Keratinocyte (primary cell): ENCODE measurements at regions not wholly inside any gene's neighbourhood (a gene's known extent, or its start where the extent isn't known, plus 50 kb on each side); places are given as distances from the start of the nearest gene placed in this dataset.

Experiments used
- DNase-seq: peaks from one replicate; pipeline ENCODE4 v3.0.0-alpha.2; 2011; ENCODE audit warnings: low read depth, missing footprints, low spot score
- FAIRE-seq: peaks from 2 replicates; lab custom pipeline; 2011; peaks lifted over from hg19 to GRCh38; lab: Jason Lieb, UNC
- H2AFZ ChIP-seq: 2 replicates; pipeline ENCODE4 v1.6.0; 2012; ENCODE audit warnings: low read length, control low read depth, inconsistent platforms; ENCODE audit not compliant: control insufficient read depth
- H3K27ac ChIP-seq: 2 replicates; pipeline ENCODE4 v1.5.1; 2011; ENCODE audit warnings: low read length; ENCODE audit not compliant: control insufficient read depth, insufficient read depth
- H3K27me3 ChIP-seq: 3 replicates; pipeline ENCODE4 v1.6.0; 2011; ENCODE audit warnings: low read length; ENCODE audit not compliant: control insufficient read depth, insufficient read depth; ENCODE audit errors: extremely low read depth
- H3K36me3 ChIP-seq, 2 experiments: 2 replicates in 1 of 2; 3 replicates in 1 of 2; pipeline ENCODE4 v1.5.1; 2011; ENCODE audit warnings: low read length in 2 of 2, mild to moderate bottlenecking in 1 of 2; ENCODE audit not compliant: control insufficient read depth in 2 of 2, insufficient read depth in 2 of 2; ENCODE audit errors: extremely low read depth in 1 of 2
- H3K4me1 ChIP-seq: 3 replicates; pipeline ENCODE4 v1.5.1; 2011; ENCODE audit warnings: low read length; ENCODE audit not compliant: control insufficient read depth, insufficient read depth; ENCODE audit errors: extremely low read depth
- H3K4me2 ChIP-seq: 3 replicates; pipeline ENCODE4 v1.6.0; 2011; ENCODE audit warnings: low read depth, low read length; ENCODE audit not compliant: control insufficient read depth, insufficient read depth; ENCODE audit errors: extremely low read depth
- H3K4me3 ChIP-seq, 3 experiments: fragments of 200-600 bp in 1 of 3; sonication (generic) in 1 of 3; 2 replicates in 2 of 3; 3 replicates in 1 of 3; pipeline ENCODE4 v1.5.1; 2011 to 2016; ENCODE audit warnings: low read length in 3 of 3, mild to moderate bottlenecking in 3 of 3, control low read depth in 2 of 3, inconsistent platforms in 1 of 3, low read depth in 1 of 3, mixed read lengths in 1 of 3, mixed run types in 1 of 3, moderate library complexity in 1 of 3; ENCODE audit not compliant: control insufficient read depth in 2 of 3, insufficient read depth in 2 of 3; ENCODE audit errors: extremely low read depth in 1 of 3
- H3K79me2 ChIP-seq: 2 replicates; pipeline ENCODE4 v1.6.0; 2012; ENCODE audit warnings: low read length; ENCODE audit not compliant: control insufficient read depth, insufficient read depth
- H3K9ac ChIP-seq: 3 replicates; pipeline ENCODE4 v1.6.0; 2011; ENCODE audit warnings: low read length; ENCODE audit not compliant: control insufficient read depth, insufficient read depth; ENCODE audit errors: extremely low read depth
- H3K9me1 ChIP-seq: 3 replicates; pipeline ENCODE4 v1.6.0; 2011; ENCODE audit warnings: low read length; ENCODE audit not compliant: control insufficient read depth, insufficient read depth; ENCODE audit errors: extremely low read depth
- H3K9me3 ChIP-seq: 2 replicates; pipeline ENCODE4 v1.5.1; 2012; ENCODE audit warnings: low read depth, low read length; ENCODE audit not compliant: control insufficient read depth
- H4K20me1 ChIP-seq: 3 replicates; pipeline ENCODE4 v1.6.0; 2011; ENCODE audit warnings: low read length; ENCODE audit not compliant: control insufficient read depth, insufficient read depth; ENCODE audit errors: extremely low read depth
- EZH2 ChIP-seq: IDR thresholded peaks from one replicate; pipeline ENCODE4 v1.6.1; 2012; ENCODE audit warnings: inconsistent platforms, mild to moderate bottlenecking, low read length, moderate library complexity
- dilution Hi-C: fragments of 300-500 bp; cut with MboI; formaldehyde crosslinking; loops from one replicate; pipeline ENCODE4 v1.7.0; 2020; ENCODE audit warnings: low sequenced_read_pairs; ENCODE audit not compliant: extremely low pct_ligation_motif_present
- TF ChIP-seq, protein P1 (sequence below), 3 experiments: IDR thresholded peaks in 1 of 3; conservative IDR thresholded peaks in 1 of 3; optimal IDR thresholded peaks in 1 of 3; 2 replicates in 2 of 3; 3 replicates in 1 of 3; pipeline versions ENCODE3 to v1.5.1; 2011; ENCODE audit warnings: low read length in 3 of 3, mild to moderate bottlenecking in 3 of 3, moderate library complexity in 2 of 3, control low read depth in 1 of 3, inconsistent platforms in 1 of 3; ENCODE audit not compliant: insufficient read depth in 2 of 3; ENCODE audit errors: extremely low read depth in 1 of 3

- Histone ChIP-seq H3K9me3 (no peaks in the 10 kb centered on the region), H3K4me1 (peaks cover 31% of the 10 kb centered on the region), H3K79me2 (peaks cover 84% of the 10 kb centered on the region), H3K4me2 (no peak overlapping the region), H3K4me3 (no peak overlapping the region), H3K27ac (no peak overlapping the region), H3K36me3 (peaks cover 22 to 26% of the 10 kb centered on the region in 2 experiments), H3K9ac (no peak overlapping the region), H2AFZ (no peak overlapping the region), H3K27me3 (no peaks in the 10 kb centered on the region), H4K20me1 (peaks cover 28% of the 10 kb centered on the region), H3K9me1 (peaks cover 2% of the 10 kb centered on the region)
- TF ChIP-seq EZH2, result no peak
- TF ChIP-seq, protein P1, sequence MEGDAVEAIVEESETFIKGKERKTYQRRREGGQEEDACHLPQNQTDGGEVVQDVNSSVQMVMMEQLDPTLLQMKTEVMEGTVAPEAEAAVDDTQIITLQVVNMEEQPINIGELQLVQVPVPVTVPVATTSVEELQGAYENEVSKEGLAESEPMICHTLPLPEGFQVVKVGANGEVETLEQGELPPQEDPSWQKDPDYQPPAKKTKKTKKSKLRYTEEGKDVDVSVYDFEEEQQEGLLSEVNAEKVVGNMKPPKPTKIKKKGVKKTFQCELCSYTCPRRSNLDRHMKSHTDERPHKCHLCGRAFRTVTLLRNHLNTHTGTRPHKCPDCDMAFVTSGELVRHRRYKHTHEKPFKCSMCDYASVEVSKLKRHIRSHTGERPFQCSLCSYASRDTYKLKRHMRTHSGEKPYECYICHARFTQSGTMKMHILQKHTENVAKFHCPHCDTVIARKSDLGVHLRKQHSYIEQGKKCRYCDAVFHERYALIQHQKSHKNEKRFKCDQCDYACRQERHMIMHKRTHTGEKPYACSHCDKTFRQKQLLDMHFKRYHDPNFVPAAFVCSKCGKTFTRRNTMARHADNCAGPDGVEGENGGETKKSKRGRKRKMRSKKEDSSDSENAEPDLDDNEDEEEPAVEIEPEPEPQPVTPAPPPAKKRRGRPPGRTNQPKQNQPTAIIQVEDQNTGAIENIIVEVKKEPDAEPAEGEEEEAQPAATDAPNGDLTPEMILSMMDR (optimal IDR thresholded peaks at IDR 0.05 in 1 of 3, IDR thresholded peaks at IDR 0.05 in 1 of 3, conservative IDR thresholded peaks at IDR 0.05 in 1 of 3; ENCODE audit: extremely low read depth in 1 of 3, insufficient read depth in 2 of 3, low read length in 3 of 3), result no peak
- dilution Hi-C loops, result no loop called here
- DNase-seq (no peak), FAIRE-seq (no peak)
Measured at GRCh38 chr12:124495194-124495983, 72.0 kb downstream of the NCOR2 start.

DNA sequence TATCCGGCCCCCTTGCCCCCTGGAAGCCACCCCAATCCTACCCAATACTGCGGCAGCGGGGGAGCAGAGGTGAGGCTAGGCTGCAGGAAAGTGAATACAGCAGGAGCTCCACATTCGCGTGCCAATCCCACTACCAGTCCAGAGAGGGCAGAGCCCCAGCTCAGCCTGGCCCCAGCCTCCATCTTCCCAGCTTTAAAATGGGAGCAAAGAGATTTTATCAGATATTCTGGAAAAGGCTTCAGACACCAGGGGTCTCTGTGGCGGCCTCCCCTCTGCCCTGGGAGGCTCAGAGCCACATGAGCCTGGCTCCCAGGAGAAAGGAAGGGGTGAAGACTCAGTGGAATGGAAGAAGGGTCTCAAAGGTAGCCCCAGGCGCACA, 72.7 kb downstream of the NCOR2 start:
- H3K27ac ChIP-seq, result no peak overlapping the region
- no peak for TF ChIP-seq EZH2
- TF ChIP-seq, protein P1 (optimal IDR thresholded peaks at IDR 0.05 in 1 of 3, IDR thresholded peaks at IDR 0.05 in 1 of 3, conservative IDR thresholded peaks at IDR 0.05 in 1 of 3; ENCODE audit: extremely low read depth in 1 of 3, insufficient read depth in 2 of 3, low read length in 3 of 3), result no peak
- no peak overlapping the region for H3K4me3 ChIP-seq
- FAIRE-seq, result no peak
- DNase-seq, result no peak
- peaks cover 31% of the 10 kb centered on the region for H4K20me1 ChIP-seq
- no peak overlapping the region for H3K4me2 ChIP-seq
- peaks cover 22 to 30% of the 10 kb centered on the region in 2 experiments for H3K36me3 ChIP-seq
- no peaks in the 10 kb centered on the region for H3K9me3 ChIP-seq
- H2AFZ ChIP-seq, result no peak overlapping the region
- no peak overlapping the region for H3K9ac ChIP-seq
- H3K79me2 ChIP-seq, result peaks cover 82% of the 10 kb centered on the region
- dilution Hi-C loops, result no loop called here
- H3K9me1 ChIP-seq, result no peaks in the 10 kb centered on the region
- H3K4me1 ChIP-seq, result peaks cover 27% of the 10 kb centered on the region
- H3K27me3 ChIP-seq, result no peaks in the 10 kb centered on the region
